Stomach smooth muscle (tissue), 2 donors: ENCODE measurements at regions not wholly inside any gene's neighbourhood (a gene's known extent, or its start where the extent isn't known, plus 50 kb on each side); places are given as distances from the start of the nearest gene placed in this dataset.
"Not testable (repeated sequence)": the region's sequence is repeated elsewhere in the genome, so short reads cannot be mapped to it uniquely, and the experiment has no call there.

Experiments used
- H3K27ac ChIP-seq: one replicate; pipeline ENCODE4 v1.7.0; 2013; ENCODE audit warnings: mild to moderate bottlenecking, low read length, inconsistent platforms
- H3K27me3 ChIP-seq, 2 donors: one replicate each; pipeline ENCODE4 v1.7.0; 2013; ENCODE audit warnings: low read length in 2 of 2; ENCODE audit not compliant: insufficient read depth in 2 of 2, control insufficient read depth in 1 of 2
- H3K36me3 ChIP-seq, 2 donors: one replicate each; pipeline ENCODE4 v1.7.0; 2013; ENCODE audit warnings: low read length in 2 of 2; ENCODE audit not compliant: control insufficient read depth in 2 of 2, insufficient read depth in 2 of 2
- H3K4me1 ChIP-seq: one replicate; pipeline ENCODE4 v1.7.0; 2013; ENCODE audit warnings: low read length; ENCODE audit not compliant: control insufficient read depth, insufficient read depth
- H3K4me3 ChIP-seq, 2 donors: one replicate each; pipeline ENCODE4 v1.7.0; 2013; ENCODE audit warnings: low read length in 2 of 2
- H3K9ac ChIP-seq, 2 donors: one replicate each; pipeline ENCODE4 v1.7.0; 2013; ENCODE audit warnings: low read length in 2 of 2, mild to moderate bottlenecking in 1 of 2
- H3K9me3 ChIP-seq, 2 donors: one replicate each; pipeline ENCODE4 v1.7.0; 2013; ENCODE audit warnings: low read length in 2 of 2; ENCODE audit not compliant: control insufficient read depth in 2 of 2
- donor health status: healthy.
- donor health status: Pancreatic carcinoma.

DNA sequence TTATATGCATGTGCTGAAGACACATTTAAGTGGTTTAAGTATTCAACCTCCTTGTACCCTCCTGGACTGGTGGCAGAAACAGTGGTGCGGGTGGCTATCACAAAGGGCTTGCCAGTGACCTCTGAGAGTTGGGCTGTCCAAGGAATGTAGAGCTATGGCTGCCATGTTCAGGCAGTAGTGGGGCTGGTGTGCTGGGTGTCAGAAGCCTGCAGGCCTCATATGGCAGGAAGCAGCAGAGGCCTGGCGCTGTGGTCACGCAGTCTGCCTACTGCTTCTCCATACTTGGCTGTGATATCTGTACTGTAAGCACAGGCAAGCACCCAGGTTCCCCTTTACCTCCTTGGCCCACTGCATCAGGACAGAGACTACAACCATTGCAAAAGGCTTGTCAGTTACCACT is 870.0 kb downstream of the LRRIQ3 start:
- Histone ChIP-seq H3K4me1 (no peaks in the 10 kb centered on the region), H3K9me3 (peaks cover 0 to 12% of the 10 kb centered on the region in 2 donors), H3K9ac (no peak overlapping the region), H3K36me3 (no peaks in the 10 kb centered on the region), H3K27me3 (no peaks in the 10 kb centered on the region), H3K27ac (no peak overlapping the region), H3K4me3 (no peak overlapping the region)

DNA sequence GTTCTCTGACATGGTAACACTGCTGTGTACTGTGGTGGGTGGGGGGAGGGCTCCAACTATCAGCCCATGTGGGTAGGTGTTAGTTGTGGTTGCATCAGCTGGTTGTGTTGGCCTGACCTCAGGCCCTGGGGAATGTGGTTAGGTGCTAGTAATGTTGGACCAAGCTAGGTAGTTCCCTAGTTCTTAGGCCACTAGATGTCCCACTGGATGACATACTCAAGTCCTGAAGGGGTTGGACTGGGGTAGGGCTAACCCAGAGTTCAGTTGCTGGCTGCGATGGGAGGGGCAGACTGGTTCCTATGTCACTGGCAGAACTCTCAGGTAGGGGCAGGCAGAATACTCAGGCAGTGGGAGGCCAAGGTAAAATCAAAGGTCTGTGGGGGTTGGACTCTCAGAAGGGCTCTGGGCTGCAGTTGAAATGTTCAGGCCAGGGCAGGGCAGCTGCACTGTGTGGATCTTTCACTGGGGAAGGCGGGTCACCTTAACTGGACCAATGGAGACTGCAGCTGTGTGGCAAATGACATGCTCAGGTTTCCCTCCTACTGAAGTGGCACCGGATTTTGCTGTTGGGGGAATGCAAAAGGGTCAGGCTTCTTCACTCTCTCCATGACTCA is 870.7 kb downstream of the LRRIQ3 start:
- H3K9ac ChIP-seq = no peak overlapping the region
- H3K27ac ChIP-seq = no peak overlapping the region
- H3K36me3 ChIP-seq = no peaks in the 10 kb centered on the region
- no peak overlapping the region for H3K4me3 ChIP-seq
- peaks cover 0 to 12% of the 10 kb centered on the region in 2 donors for H3K9me3 ChIP-seq
- no peaks in the 10 kb centered on the region for H3K4me1 ChIP-seq
- no peaks in the 10 kb centered on the region for H3K27me3 ChIP-seq

DNA sequence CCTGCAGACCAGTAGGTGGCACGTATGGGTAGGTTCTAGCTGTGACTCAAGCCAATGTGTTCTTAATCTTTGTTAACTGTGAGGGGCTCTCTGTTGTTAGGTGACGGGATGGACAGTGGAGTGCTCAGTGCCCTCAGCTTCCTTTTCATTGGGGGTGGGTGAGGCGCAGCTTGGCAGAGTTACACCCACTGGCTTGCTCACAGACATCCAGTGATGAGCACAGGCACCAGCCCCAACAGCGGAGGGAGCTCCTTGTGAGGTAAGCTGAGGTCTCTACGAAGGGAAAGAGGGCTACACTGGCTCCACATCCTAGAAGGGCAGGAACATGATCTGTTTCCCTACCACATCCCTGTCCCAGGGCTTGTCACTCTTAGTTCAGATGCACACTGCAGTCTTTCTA is 871.3 kb downstream of the LRRIQ3 start:
- no peaks in the 10 kb centered on the region for H3K36me3 ChIP-seq
- no peaks in the 10 kb centered on the region for H3K4me1 ChIP-seq
- H3K9me3 ChIP-seq = peaks cover 0 to 9% of the 10 kb centered on the region in 2 donors
- H3K9ac ChIP-seq = no peak overlapping the region
- H3K27ac ChIP-seq = no peak overlapping the region
- no peaks in the 10 kb centered on the region for H3K27me3 ChIP-seq
- H3K4me3 ChIP-seq = no peak overlapping the region

DNA sequence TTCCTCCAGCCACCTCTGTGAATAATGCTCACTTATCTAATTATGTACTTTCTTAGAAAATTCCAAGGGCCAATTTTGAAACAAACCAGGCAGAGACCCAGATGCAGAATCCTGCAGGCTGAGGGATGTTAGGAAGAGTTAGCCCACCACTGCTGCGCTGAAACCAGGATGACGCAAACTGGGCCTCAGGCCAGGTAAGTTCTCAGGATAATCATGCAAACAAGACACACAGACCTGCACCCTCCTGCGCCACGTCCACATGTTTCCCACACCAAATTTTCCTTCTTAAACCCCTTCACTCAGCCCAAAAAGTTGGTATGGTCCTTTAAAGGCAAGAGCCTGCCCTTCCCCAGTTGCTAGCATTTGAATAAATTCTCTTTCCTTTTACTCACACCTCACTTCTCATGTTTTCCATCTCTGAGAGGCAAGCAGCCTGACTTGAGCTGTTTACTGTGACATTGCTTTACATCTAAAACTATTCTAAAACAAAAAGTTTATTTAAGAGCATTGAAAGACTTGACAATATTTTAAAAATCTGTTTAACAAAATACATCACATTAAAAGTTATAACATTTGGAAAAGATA is 887.1 kb downstream of the LRRIQ3 start:
- no peak overlapping the region for H3K4me3 ChIP-seq
- H3K27me3 ChIP-seq = no peaks in the 10 kb centered on the region
- no peaks in the 10 kb centered on the region for H3K9me3 ChIP-seq
- H3K4me1 ChIP-seq = no peaks in the 10 kb centered on the region
- no peak overlapping the region for H3K9ac ChIP-seq
- H3K27ac ChIP-seq = no peak overlapping the region
- no peaks in the 10 kb centered on the region for H3K36me3 ChIP-seq

DNA sequence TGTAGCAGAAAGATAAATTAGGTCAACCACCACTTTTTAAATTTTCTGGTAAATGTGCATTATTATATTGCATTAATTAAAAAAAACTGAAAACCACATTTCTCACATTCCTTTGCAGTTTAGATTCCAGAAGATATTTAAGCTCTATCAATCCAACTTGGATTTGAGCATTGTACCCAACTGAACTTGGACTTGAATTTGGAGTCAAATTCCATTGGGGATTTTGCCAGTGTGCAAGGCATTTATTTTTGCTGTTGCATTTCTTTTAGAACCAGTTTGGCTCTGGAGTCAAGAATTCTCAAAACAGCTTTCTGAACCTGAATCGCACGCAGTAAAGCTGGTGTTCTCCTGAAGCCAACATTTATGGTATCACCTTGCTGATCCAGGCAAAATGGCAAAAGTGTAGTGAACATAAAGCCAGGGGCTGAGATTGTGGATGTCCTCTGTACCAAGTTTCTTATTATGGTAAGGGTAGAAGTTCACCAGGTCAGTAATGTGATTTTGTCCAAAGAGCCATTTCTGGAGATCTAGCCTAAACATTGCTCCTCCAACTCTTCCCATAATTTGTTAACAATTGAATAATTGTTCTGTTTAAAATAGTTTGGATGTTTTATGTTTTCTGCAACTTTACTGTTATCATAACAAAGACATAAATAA is 890.9 kb downstream of the LRRIQ3 start:
- no peaks in the 10 kb centered on the region for H3K27me3 ChIP-seq
- no peak overlapping the region for H3K4me3 ChIP-seq
- H3K27ac ChIP-seq = no peak overlapping the region
- H3K9me3 ChIP-seq = no peaks in the 10 kb centered on the region
- H3K9ac ChIP-seq = no peak overlapping the region
- H3K4me1 ChIP-seq = no peaks in the 10 kb centered on the region
- H3K36me3 ChIP-seq = no peaks in the 10 kb centered on the region

DNA sequence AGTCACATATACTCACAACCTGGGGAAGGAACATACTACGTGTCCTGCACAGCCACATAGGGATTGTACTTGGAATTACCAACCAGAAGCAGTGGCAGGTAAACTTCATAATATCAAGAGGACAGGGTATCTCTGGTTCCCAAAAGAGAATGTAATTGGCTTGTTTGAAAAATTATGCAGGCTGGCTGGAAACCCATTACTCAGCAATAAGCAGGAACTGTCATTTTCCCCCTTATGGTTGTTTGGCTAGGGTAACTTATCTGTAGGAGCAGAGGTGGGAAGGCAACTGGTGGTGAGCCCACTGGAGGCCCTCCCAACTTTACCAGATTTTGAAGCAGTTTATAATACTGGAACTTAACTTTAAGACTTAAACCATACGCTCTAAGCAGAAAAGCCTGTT is 924.1 kb downstream of the LRRIQ3 start:
- Histone ChIP-seq H3K27me3 (no peaks in the 10 kb centered on the region), H3K4me1 (no peaks in the 10 kb centered on the region), H3K9me3 (no peaks in the 10 kb centered on the region)

DNA sequence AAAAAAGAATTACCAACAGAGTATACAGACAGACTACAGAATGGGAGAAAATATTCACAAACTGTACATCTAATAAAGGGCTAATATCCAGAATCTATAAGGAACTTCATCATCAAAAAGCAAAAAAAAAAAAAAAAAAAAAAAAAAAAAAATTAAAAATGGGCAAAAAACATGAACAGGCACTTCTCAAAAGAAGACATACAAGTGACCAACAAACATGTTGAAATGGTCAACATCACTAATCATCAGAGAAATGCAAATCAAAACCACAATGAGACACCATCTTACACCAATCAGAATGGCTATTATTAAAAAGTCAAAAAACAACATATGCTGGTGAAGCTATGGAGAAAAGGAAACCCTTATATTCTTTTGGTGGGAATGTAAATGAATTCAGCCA is 952.8 kb downstream of the LRRIQ3 start:
- H3K27me3 ChIP-seq, H3K27ac ChIP-seq, H3K36me3 ChIP-seq, H3K9ac ChIP-seq, H3K4me1 ChIP-seq, H3K4me3 ChIP-seq: not testable (repeated sequence)
- peaks cover 3 to 12% of the 10 kb centered on the region in 2 donors for H3K9me3 ChIP-seq

More for the DNA sequence above, 924.1 kb downstream of the LRRIQ3 start:
- no peaks in the 10 kb centered on the region for H3K36me3 ChIP-seq
- H3K27ac ChIP-seq = no peak overlapping the region
- H3K9ac ChIP-seq = no peak overlapping the region
- H3K4me3 ChIP-seq = no peak overlapping the region

DNA sequence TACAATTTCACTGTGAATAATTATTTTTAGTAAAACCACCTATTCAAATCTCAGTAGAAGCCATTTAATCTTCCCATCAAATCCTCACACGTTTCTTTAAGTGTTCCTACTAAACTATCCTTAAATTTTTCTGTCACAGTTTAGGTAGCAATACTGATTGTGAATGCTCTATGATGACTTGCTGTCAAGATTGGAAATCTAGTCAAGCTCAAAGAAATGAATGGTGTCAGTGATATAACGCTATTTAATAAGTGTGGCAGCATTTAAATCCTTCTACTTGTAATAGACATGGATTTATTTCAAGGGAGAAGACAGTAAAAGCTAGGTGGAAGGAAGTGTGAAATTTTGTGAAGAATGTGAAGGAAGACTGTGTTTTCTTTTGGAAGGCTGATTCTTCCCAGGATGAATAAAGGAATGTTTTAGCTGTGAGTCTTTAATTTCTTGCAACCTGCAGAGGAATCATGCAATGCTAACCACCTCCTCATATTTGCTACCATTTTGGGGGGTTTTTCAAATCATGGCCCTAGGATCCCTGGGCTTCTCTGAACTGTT is 936.7 kb upstream of the NEGR1 start:
- Histone ChIP-seq H3K27me3 (no peaks in the 10 kb centered on the region), H3K27ac (no peak overlapping the region), H3K9ac (no peak overlapping the region), H3K36me3 (no peaks in the 10 kb centered on the region), H3K4me3 (no peak overlapping the region), H3K4me1 (no peaks in the 10 kb centered on the region), H3K9me3 (peaks cover 0 to 2% of the 10 kb centered on the region in 2 donors)

DNA sequence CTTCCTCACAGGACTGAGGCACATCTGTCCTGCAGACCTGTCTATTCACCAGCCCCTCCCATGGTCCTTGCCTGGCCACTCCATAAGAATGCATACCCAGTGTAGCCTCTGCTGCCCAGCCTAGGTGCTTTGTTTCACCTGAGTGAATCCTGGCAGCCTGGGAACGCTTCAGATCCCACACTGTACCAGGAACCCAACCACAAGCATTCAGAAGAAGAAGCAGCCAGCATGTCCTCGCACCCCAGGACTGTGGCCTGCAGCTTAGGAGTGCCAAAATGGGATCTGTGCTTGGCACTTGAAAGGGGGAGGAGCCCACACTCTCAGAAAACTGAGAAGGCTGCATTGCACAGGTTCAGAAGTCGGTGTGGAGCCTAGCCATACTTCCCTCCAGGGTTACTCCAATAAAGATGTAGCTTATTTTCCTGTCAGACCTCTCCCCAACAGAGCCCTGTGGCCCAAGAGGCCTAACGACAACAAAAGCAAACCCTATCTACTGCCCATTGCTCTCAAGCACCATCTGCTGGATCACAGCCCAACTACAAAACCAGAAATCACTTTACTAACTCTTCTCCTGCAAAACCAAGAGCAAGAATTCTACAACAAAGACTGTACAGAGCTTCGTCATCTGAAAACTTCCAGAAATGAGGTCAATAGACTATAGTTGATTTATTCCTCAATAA is 923.1 kb upstream of the NEGR1 start:
- Histone ChIP-seq H3K27ac (no peak overlapping the region), H3K9ac (no peak overlapping the region), H3K4me1 (no peaks in the 10 kb centered on the region), H3K27me3 (no peaks in the 10 kb centered on the region), H3K9me3 (no peaks in the 10 kb centered on the region), H3K4me3 (no peak overlapping the region), H3K36me3 (no peaks in the 10 kb centered on the region)

DNA sequence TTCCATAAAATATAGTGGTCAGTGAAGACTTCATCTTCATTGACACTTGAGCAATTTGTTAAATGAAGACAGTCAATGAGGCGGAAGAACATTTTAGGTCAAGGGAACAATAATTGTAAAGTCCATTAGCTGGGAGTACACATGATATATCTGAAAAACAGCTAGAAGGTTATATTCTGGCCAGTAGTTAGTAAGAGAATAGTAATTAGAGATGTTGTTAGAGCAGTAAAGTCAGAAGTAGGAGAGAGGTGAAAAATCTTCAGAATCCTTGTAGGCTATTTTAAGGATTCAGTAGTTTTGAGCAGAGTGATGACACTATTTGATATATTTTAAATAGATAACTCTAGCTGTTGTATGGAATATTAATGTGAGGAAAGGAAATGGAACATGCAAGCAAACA is 915.6 kb upstream of the NEGR1 start:
- no peaks in the 10 kb centered on the region for H3K27me3 ChIP-seq
- H3K9ac ChIP-seq = no peak overlapping the region
- no peaks in the 10 kb centered on the region for H3K9me3 ChIP-seq

More for the DNA sequence above, 915.6 kb upstream of the NEGR1 start:
- no peaks in the 10 kb centered on the region for H3K4me1 ChIP-seq
- no peaks in the 10 kb centered on the region for H3K36me3 ChIP-seq
- H3K27ac ChIP-seq = no peak overlapping the region
- H3K4me3 ChIP-seq = no peak overlapping the region
